Large intestine (tissue), 3 donors: ENCODE measurements at regions not wholly inside any gene's neighbourhood (a gene's known extent, or its start where the extent isn't known, plus 50 kb on each side); places are given as distances from the start of the nearest gene placed in this dataset.

Experiments used
- DNase-seq, 2 donors: peaks; one replicate each; pipeline versions ENCODE4 v3.0.0 to v3.0.0-alpha.2; 2013
- H3K27ac ChIP-seq: one replicate; pipeline ENCODE4 v1.5.1; 2013; ENCODE audit warnings: low read length
- H3K27me3 ChIP-seq: 2 replicates; pipeline ENCODE4 v1.6.1; 2013; ENCODE audit warnings: low read length; ENCODE audit not compliant: control insufficient read depth, insufficient read depth
- H3K36me3 ChIP-seq: 2 replicates; pipeline ENCODE4 v1.6.1; 2013; ENCODE audit warnings: low read length; ENCODE audit not compliant: control insufficient read depth, insufficient read depth
- H3K4me1 ChIP-seq: one replicate; pipeline ENCODE4 v1.6.1; 2013; ENCODE audit warnings: low read length; ENCODE audit not compliant: control insufficient read depth, insufficient read depth
- H3K4me3 ChIP-seq: one replicate; pipeline ENCODE4 v1.5.1; 2013; ENCODE audit warnings: low read length
- H3K9me3 ChIP-seq: one replicate; pipeline ENCODE4 v1.6.1; 2013; ENCODE audit warnings: mild to moderate bottlenecking, low read depth, low read length, moderate library complexity; ENCODE audit not compliant: control insufficient read depth
- WGBS: methylation state at CpG from one replicate; pipeline ENCODE4 v1.1.5; 2013; ENCODE audit warnings: low lambda C conversion rate; ENCODE audit not compliant: insufficient coverage; 5-methylcytosine and 5-hydroxymethylcytosine counted together

DNA sequence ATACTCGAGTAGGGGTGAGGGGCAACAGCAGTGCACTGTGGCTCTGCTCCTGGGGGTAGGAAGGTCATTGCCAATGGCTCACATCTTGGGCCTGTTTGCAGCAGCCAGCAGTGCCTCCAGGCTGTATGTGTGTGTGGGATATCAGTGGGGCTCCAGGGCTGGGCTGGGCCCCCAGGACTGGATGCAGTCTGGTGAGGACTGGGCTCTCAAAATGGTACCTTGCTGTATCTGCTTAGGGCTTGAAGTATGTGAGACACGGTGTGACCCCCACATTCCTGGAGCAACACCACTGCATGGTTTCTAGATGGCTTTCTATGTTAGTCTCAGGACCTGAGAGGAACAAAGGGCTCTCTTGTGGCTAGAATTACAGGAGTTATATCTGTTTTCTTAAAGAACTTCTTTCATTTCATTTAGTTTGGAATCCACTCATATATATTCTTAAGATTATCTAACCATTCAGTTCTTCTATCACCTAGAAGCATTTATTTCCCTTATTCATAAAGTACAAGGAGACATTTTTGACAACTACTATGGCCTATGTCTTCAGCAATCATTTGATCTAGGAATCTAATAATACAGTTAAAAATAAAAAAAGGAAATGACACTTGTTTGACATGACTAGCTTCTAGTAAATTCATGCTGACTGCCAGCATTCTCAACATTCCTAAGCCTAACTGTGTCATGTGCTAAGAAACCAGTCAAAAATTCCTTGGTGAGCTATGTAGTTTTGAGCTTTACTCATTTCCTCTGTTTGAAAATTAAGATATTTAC lies 443.2 kb upstream of the SEMA3A start:
- WGBS: no CpG with 5 or more reads among the region's 2 CpGs
- DNase-seq: no peak
- Histone ChIP-seq H3K36me3 (no peaks in the 10 kb centered on the region), H3K27me3 (no peaks in the 10 kb centered on the region), H3K27ac (no peak overlapping the region), H3K4me3 (no peak overlapping the region), H3K9me3 (no peaks in the 10 kb centered on the region), H3K4me1 (no peaks in the 10 kb centered on the region)

DNA sequence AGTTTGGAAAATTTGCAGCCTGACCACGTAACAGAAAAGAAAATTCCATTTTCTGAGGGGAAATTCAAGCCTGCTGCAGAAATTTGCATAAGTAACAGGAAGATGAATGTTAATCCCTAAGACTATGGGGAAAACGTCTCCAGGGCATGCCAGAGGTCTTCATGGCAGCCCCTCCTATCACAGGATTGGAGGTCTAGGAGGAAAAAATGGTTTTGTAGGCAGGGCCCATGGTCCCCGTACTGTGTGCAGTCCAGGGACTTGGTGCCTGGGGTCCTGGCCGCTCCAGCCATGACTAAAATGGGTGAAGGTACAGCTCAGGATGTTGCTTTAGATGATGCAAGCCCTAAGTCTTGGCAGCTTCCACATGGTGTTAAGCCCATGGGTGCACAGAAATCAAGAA lies 437.3 kb upstream of the SEMA3A start:
- H3K36me3 ChIP-seq: no peaks in the 10 kb centered on the region
- H3K27me3 ChIP-seq: no peaks in the 10 kb centered on the region
- no peaks in the 10 kb centered on the region for H3K9me3 ChIP-seq
- DNase-seq: no peak
- H3K4me3 ChIP-seq: no peak overlapping the region
- no peaks in the 10 kb centered on the region for H3K4me1 ChIP-seq
- H3K27ac ChIP-seq: no peak overlapping the region
- 88% methylated on average over 1 of the region's 4 CpGs for WGBS

- Histone ChIP-seq H3K27me3 (no peaks in the 10 kb centered on the region), H3K4me1 (no peaks in the 10 kb centered on the region), H3K27ac (no peak overlapping the region), H3K9me3 (no peaks in the 10 kb centered on the region), H3K36me3 (no peaks in the 10 kb centered on the region), H3K4me3 (no peak overlapping the region)
- no peak for DNase-seq
- 100% methylated on average over 1 of the region's 2 CpGs for WGBS
Observed at GRCh38 chr7:84629640-84630318, 435.2 kb upstream of the SEMA3A start.

- Histone ChIP-seq H3K36me3 (no peaks in the 10 kb centered on the region), H3K9me3 (no peaks in the 10 kb centered on the region), H3K27me3 (no peaks in the 10 kb centered on the region), H3K4me3 (no peak overlapping the region), H3K27ac (no peak overlapping the region), H3K4me1 (no peaks in the 10 kb centered on the region)
- DNase-seq: no peak
- WGBS: no CpG with 5 or more reads among the region's 3 CpGs
Observed at GRCh38 chr7:84629216-84629615, 434.6 kb upstream of the SEMA3A start.

DNA sequence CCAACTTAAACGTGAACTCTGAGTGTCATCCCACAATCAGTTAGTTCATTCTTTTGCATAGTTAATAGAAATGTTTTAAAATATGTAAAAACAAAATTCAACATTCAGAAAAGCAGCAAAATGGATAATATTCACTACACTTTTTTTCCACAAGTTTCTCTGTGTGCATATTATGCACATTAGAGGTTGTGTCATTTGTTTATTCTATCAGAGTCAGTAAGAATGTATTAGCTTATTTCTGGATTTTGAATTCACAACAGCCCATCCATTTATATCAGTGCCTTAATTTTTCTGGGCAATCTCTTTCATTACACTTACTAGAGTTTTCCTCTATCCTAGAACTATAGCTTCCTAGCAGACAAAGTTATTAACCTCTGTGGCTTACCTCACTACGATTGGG lies 432.7 kb upstream of the SEMA3A start:
- WGBS: 42% methylated on average over 2 of the region's 2 CpGs
- H3K27ac ChIP-seq: no peak overlapping the region

DNA sequence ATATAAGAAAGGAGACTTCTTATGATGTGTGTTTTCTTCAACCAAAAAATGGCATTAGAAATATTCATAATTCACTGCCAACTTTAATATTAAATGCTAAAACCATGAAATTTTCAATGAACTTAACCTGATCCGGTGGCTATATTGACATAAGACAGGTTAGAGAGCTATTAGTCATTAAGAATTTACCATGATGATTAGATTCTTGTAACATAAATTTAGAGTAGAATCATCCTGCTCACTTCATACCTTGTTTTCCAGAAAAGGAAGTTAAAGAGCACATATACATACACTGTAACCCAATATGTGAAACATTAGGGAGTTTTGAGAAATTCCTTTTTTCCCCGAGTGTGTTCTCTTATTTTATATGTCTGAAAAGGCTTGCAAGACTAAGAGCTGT lies 430.3 kb upstream of the SEMA3A start:
- H3K27me3 ChIP-seq: no peaks in the 10 kb centered on the region
- DNase-seq: no peak
- no peaks in the 10 kb centered on the region for H3K36me3 ChIP-seq
- no peaks in the 10 kb centered on the region for H3K9me3 ChIP-seq
- no peak overlapping the region for H3K4me3 ChIP-seq
- H3K4me1 ChIP-seq: no peaks in the 10 kb centered on the region
- WGBS: 60% methylated on average over 1 of the region's 2 CpGs
- no peak overlapping the region for H3K27ac ChIP-seq

More for the DNA sequence above, 432.7 kb upstream of the SEMA3A start:
- Histone ChIP-seq H3K4me1 (no peaks in the 10 kb centered on the region), H3K36me3 (no peaks in the 10 kb centered on the region), H3K27me3 (no peaks in the 10 kb centered on the region), H3K9me3 (no peaks in the 10 kb centered on the region), H3K4me3 (no peak overlapping the region)
- no peak for DNase-seq

GRCh38 chr7:84624527-84624926 lies 429.9 kb upstream of the SEMA3A start:
- H3K36me3 ChIP-seq: no peaks in the 10 kb centered on the region
- no peaks in the 10 kb centered on the region for H3K27me3 ChIP-seq
- 100% methylated on average over 1 of the region's 1 CpG for WGBS
- H3K4me3 ChIP-seq: no peak overlapping the region
- H3K4me1 ChIP-seq: no peaks in the 10 kb centered on the region
- H3K9me3 ChIP-seq: no peaks in the 10 kb centered on the region
- DNase-seq: no peak
- no peak overlapping the region for H3K27ac ChIP-seq

GRCh38 chr7:84617265-84618030 lies 422.9 kb upstream of the SEMA3A start:
- no peak for DNase-seq
- no peaks in the 10 kb centered on the region for H3K4me1 ChIP-seq
- no peak overlapping the region for H3K4me3 ChIP-seq
- H3K36me3 ChIP-seq: no peaks in the 10 kb centered on the region
- H3K27ac ChIP-seq: no peak overlapping the region
- 96% methylated on average over 3 of the region's 4 CpGs for WGBS
- H3K27me3 ChIP-seq: no peaks in the 10 kb centered on the region
- H3K9me3 ChIP-seq: no peaks in the 10 kb centered on the region

DNA sequence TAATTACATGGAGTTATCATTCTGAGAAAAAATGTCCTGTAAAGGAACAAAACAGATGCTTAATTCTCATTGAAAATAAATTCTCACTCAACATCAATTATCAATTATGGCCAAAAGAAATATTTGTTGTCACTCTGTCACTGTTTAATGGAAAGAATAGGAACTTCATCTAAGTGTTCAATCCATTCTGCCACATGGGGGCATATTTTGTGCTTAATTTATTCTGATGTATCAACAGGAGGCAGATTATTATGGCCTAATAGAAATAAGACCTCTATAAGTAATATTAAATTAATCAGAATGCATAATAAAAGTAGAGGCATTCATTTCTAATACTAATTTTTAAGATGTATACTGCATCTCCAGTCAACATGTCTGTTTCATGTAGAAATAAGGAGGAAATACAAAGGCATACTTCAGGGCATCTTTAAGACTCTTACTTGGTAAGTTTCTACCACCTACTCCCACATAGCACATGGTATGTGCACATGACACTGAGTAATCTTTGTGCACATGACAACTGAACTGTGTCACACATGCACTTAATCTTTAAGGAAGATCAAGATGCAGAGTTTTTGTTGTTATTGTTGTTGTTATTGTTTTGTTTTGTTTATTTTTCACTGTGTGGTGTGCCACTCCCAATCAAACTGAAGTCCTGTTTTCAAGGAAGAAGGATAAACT lies 420.4 kb upstream of the SEMA3A start:
- H3K9me3 ChIP-seq: no peaks in the 10 kb centered on the region
- peak; percentile 2 to 6 for DNase-seq
- no peak overlapping the region for H3K4me3 ChIP-seq
- H3K27ac ChIP-seq: no peak overlapping the region
- H3K36me3 ChIP-seq: no peaks in the 10 kb centered on the region
- H3K27me3 ChIP-seq: no peaks in the 10 kb centered on the region
- no peaks in the 10 kb centered on the region for H3K4me1 ChIP-seq

DNA sequence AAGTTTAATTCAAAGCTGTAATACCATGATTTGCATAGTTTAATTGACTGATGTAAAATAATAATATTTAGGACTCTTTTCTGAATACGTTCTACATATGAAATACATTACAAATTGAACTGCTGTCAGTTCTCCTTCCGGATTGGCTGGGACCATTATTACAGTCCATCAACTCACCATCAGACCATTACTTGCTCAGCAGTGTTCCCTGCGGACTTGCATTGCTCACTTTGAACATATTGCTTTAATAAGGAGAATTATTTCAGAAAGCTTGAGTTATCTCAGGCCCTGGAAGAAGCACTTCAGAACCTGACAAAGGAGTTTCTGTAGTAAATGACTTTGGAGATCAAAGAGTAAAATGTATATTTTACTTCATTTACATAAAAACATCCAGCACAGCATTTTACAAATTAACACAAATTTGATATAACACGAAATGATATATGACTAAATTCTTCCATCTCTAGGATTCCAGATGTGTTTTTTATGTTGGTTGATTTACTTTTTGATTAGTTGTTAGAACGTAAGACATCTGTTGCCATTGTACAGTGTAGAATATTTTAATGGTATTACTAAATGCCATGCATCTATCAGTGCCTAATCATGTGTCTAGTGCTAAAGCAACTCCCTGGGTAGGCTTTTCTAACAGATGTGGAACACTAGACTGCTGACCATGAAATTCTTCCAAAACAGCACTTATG lies 418.5 kb upstream of the SEMA3A start:
- Histone ChIP-seq H3K9me3 (no peaks in the 10 kb centered on the region), H3K27ac (no peak overlapping the region)
- DNase-seq: no peak

More for the DNA sequence above, 418.5 kb upstream of the SEMA3A start:
- no peak overlapping the region for H3K4me3 ChIP-seq
- H3K4me1 ChIP-seq: no peaks in the 10 kb centered on the region
- no peaks in the 10 kb centered on the region for H3K27me3 ChIP-seq
- WGBS: 89% methylated on average over 2 of the region's 5 CpGs
- no peaks in the 10 kb centered on the region for H3K36me3 ChIP-seq
